MM.1S (cell line): ENCODE measurements at regions not wholly inside any gene's neighbourhood (a gene's known extent, or its start where the extent isn't known, plus 50 kb on each side); places are given as distances from the start of the nearest gene placed in this dataset.

Source experiments
- DNase-seq: peaks from one replicate; pipeline ENCODE4 v3.0.0-alpha.2; 2015
- H2AFZ ChIP-seq: fragments of 300-600 bp; sonication (generic); 2 replicates; pipeline ENCODE4 v1.6.0; 2016; ENCODE audit warnings: antibody characterized with exemption, low read length
- H3F3A ChIP-seq: fragments of 300-600 bp; sonication (generic); 2 replicates; pipeline ENCODE4 v1.6.1; 2016; ENCODE audit warnings: mild to moderate bottlenecking, antibody characterized with exemption, low read length, moderate library complexity, mixed read lengths; ENCODE audit not compliant: insufficient read depth
- H3K27ac ChIP-seq: fragments of 300-600 bp; sonication (generic); 2 replicates; pipeline ENCODE4 v1.5.1; 2016; ENCODE audit warnings: mild to moderate bottlenecking, low read length
- H3K27me3 ChIP-seq: fragments of 300-600 bp; sonication (generic); replicated peaks from 2 replicates; pipeline ENCODE4 v1.6.0; 2016; ENCODE audit warnings: low read length; ENCODE audit not compliant: insufficient read depth
- H3K36me3 ChIP-seq: fragments of 300-600 bp; sonication (generic); replicated peaks from 2 replicates; pipeline ENCODE4 v1.6.1; 2016; ENCODE audit warnings: mild to moderate bottlenecking, low read length, mixed read lengths; ENCODE audit not compliant: insufficient read depth
- H3K4me1 ChIP-seq: fragments of 300-600 bp; sonication (generic); 2 replicates; pipeline ENCODE4 v1.6.1; 2016; ENCODE audit warnings: low read length, mixed read lengths
- H3K4me2 ChIP-seq: fragments of 300-600 bp; sonication (generic); 2 replicates; pipeline ENCODE4 v1.6.0; 2016; ENCODE audit warnings: low read depth, low read length
- H3K4me3 ChIP-seq: fragments of 300-600 bp; sonication (generic); 2 replicates; pipeline ENCODE4 v1.5.1; 2016; ENCODE audit warnings: low read length, mixed read lengths
- H3K79me2 ChIP-seq: fragments of 300-600 bp; sonication (generic); 2 replicates; pipeline ENCODE4 v1.6.1; 2016; ENCODE audit warnings: mixed run types, low read length, mixed read lengths
- H3K9ac ChIP-seq: fragments of 300-600 bp; sonication (generic); 2 replicates; pipeline ENCODE4 v1.6.1; 2016; ENCODE audit warnings: low read length, mixed read lengths
- H3K9me2 ChIP-seq: fragments of 300-600 bp; sonication (generic); replicated peaks from 2 replicates; pipeline ENCODE4 v1.6.1; 2016; ENCODE audit warnings: mild to moderate bottlenecking, low read length, mixed read lengths; ENCODE audit not compliant: insufficient read depth
- H3K9me3 ChIP-seq: fragments of 300-600 bp; sonication (generic); replicated peaks from 2 replicates; pipeline ENCODE4 v1.6.1; 2016; ENCODE audit warnings: mild to moderate bottlenecking, low read length, mixed read lengths; ENCODE audit not compliant: insufficient read depth
- H4K20me1 ChIP-seq: fragments of 300-600 bp; sonication (generic); 2 replicates; pipeline ENCODE4 v1.6.1; 2016; ENCODE audit warnings: mild to moderate bottlenecking, low read length, moderate library complexity, mixed read lengths; ENCODE audit not compliant: insufficient read depth
- CTCF ChIP-seq: fragments of 300-600 bp; sonication (generic); IDR thresholded peaks from 2 replicates; pipeline ENCODE4 v1.5.1; 2016; ENCODE audit warnings: antibody characterized with exemption, low read length, mixed read lengths
- EZH2 ChIP-seq: fragments of 300-600 bp; sonication (generic); optimal IDR thresholded peaks from 2 replicates; pipeline ENCODE3; 2017; ENCODE audit warnings: low read depth, mild to moderate bottlenecking, antibody characterized with exemption, low read length, mixed read lengths
- EZH2phosphoT487 ChIP-seq: fragments of 300-600 bp; sonication (generic); IDR thresholded peaks from 2 replicates; pipeline ENCODE4 v1.6.1; 2018; ENCODE audit warnings: antibody characterized with exemption, low read length

- H3K27me3 ChIP-seq = no peaks in the 10 kb centered on the region
- H3K4me1 ChIP-seq = no peaks in the 10 kb centered on the region
- H3K27ac ChIP-seq = no peak overlapping the region
- no peak for DNase-seq
- no peaks in the 10 kb centered on the region for H3K9me2 ChIP-seq
- H4K20me1 ChIP-seq = no peaks in the 10 kb centered on the region
- H2AFZ ChIP-seq = no peak overlapping the region
- H3K36me3 ChIP-seq = no peaks in the 10 kb centered on the region
- H3K4me3 ChIP-seq = no peak overlapping the region
- no peak for TF ChIP-seq EZH2
- no peak for TF ChIP-seq CTCF
- no peak for TF ChIP-seq EZH2phosphoT487
- H3K9ac ChIP-seq = no peak overlapping the region
- H3K4me2 ChIP-seq = no peak overlapping the region
- H3F3A ChIP-seq = no peaks in the 10 kb centered on the region
- no peaks in the 10 kb centered on the region for H3K9me3 ChIP-seq
- no peaks in the 10 kb centered on the region for H3K79me2 ChIP-seq
Observed at GRCh38 chr4:57320217-57320616, 210.0 kb upstream of the IGFBP7 start.

- H3K9me2 ChIP-seq = no peaks in the 10 kb centered on the region
- H3K9me3 ChIP-seq = no peaks in the 10 kb centered on the region
- H3K4me3 ChIP-seq = no peak overlapping the region
- no peaks in the 10 kb centered on the region for H3K4me1 ChIP-seq
- H3K79me2 ChIP-seq = no peaks in the 10 kb centered on the region
- no peak for DNase-seq
- H3F3A ChIP-seq = no peaks in the 10 kb centered on the region
- H2AFZ ChIP-seq = no peak overlapping the region
- H3K4me2 ChIP-seq = no peak overlapping the region
- no peak overlapping the region for H3K9ac ChIP-seq
- H3K27me3 ChIP-seq = no peaks in the 10 kb centered on the region
- H4K20me1 ChIP-seq = no peaks in the 10 kb centered on the region
- TF ChIP-seq EZH2phosphoT487 (no peak), CTCF (no peak), EZH2 (no peak)
- H3K27ac ChIP-seq = no peak overlapping the region
- H3K36me3 ChIP-seq = no peaks in the 10 kb centered on the region
Observed at GRCh38 chr4:57318703-57319102, 208.5 kb upstream of the IGFBP7 start.

- H4K20me1 ChIP-seq = no peaks in the 10 kb centered on the region
- DNase-seq = no peak
- TF ChIP-seq EZH2 (no peak), EZH2phosphoT487 (no peak), CTCF (no peak)
- no peak overlapping the region for H2AFZ ChIP-seq
- H3K9me3 ChIP-seq = no peaks in the 10 kb centered on the region
- no peaks in the 10 kb centered on the region for H3K36me3 ChIP-seq
- H3K9ac ChIP-seq = no peak overlapping the region
- H3K27me3 ChIP-seq = no peaks in the 10 kb centered on the region
- H3K4me1 ChIP-seq = no peaks in the 10 kb centered on the region
- H3K79me2 ChIP-seq = no peaks in the 10 kb centered on the region
- no peak overlapping the region for H3K4me2 ChIP-seq
- H3K9me2 ChIP-seq = no peaks in the 10 kb centered on the region
- no peak overlapping the region for H3K4me3 ChIP-seq
- H3K27ac ChIP-seq = no peak overlapping the region
- H3F3A ChIP-seq = no peaks in the 10 kb centered on the region
Observed at GRCh38 chr4:57314636-57315035, 204.5 kb upstream of the IGFBP7 start.
